Stimulated activated CD4-positive, alpha-beta T cell treated with anti-CD3 and anti-CD28 coated beads, Interleukin-1b, Interleukin-23, amount 100 ng/mL, for 4 hours (primary cell): ENCODE measurements at regions not wholly inside any gene's neighbourhood (a gene's known extent, or its start where the extent isn't known, plus 50 kb on each side); places are given as distances from the start of the nearest gene placed in this dataset.
A peak's percentile ranks its signal among the peaks of the same experiment; 100 is the strongest.
"Not testable (repeated sequence)": the region's sequence is repeated elsewhere in the genome, so short reads cannot be mapped to it uniquely, and the experiment has no call there.

Experiments used
- DNase-seq, 2 donors: peaks; one replicate each; pipeline ENCODE4 v3.0.0-alpha.2; 2020; ENCODE audit warnings: low read depth in 2 of 2

GRCh38 chr7:149714081-149714909 is 59.1 kb downstream of the ZNF467 start:
- DNase-seq: peak; percentile 96 to 98

- no peak for DNase-seq
These were observed 59.7 kb downstream of the ZNF467 start for GRCh38 chr7:149713731-149714068.

GRCh38 chr7:149713061-149713730 is 60.2 kb downstream of the ZNF467 start:
- no peak for DNase-seq

- DNase-seq: no peak
These were observed 65.4 kb downstream of the ZNF467 start for GRCh38 chr7:149708026-149708425.

GRCh38 chr7:149707448-149707886 is 65.9 kb downstream of the ZNF467 start:
- no peak for DNase-seq

GRCh38 chr7:149706398-149706797 is 67.0 kb downstream of the ZNF467 start:
- DNase-seq: no peak

GRCh38 chr7:149704507-149704906 is 68.9 kb downstream of the ZNF467 start:
- no peak for DNase-seq

- DNase-seq: no peak
These were observed 70.2 kb downstream of the ZNF467 start for GRCh38 chr7:149703044-149703650.

GRCh38 chr7:149701495-149702240 is 71.7 kb downstream of the ZNF467 start:
- no peak for DNase-seq

- DNase-seq: not testable (repeated sequence)
These were observed 75.6 kb downstream of the ZNF467 start for GRCh38 chr7:149697767-149698166.

- no peak for DNase-seq
These were observed 77.1 kb downstream of the ZNF467 start for GRCh38 chr7:149696280-149696679.

- DNase-seq: no peak
These were observed 80.8 kb downstream of the ZNF467 start for GRCh38 chr7:149692557-149692982.

GRCh38 chr7:149692056-149692455 is 81.3 kb downstream of the ZNF467 start:
- no peak for DNase-seq

- no peak for DNase-seq
These were observed 82.5 kb downstream of the ZNF467 start for GRCh38 chr7:149690688-149691446.

GRCh38 chr7:149689291-149689721 is 84.1 kb downstream of the ZNF467 start:
- DNase-seq: no peak

- DNase-seq: no peak
These were observed 84.6 kb downstream of the ZNF467 start for GRCh38 chr7:149688836-149689235.

GRCh38 chr7:149687820-149688219 is 85.6 kb downstream of the ZNF467 start:
- not testable (repeated sequence) for DNase-seq

GRCh38 chr7:149686449-149686848 is 86.9 kb downstream of the ZNF467 start:
- DNase-seq: no peak

- no peak for DNase-seq
These were observed 87.4 kb downstream of the ZNF467 start for GRCh38 chr7:149686011-149686410.

GRCh38 chr7:149685455-149685854 is 87.9 kb downstream of the ZNF467 start:
- no peak for DNase-seq

- no peak for DNase-seq
These were observed 89.5 kb downstream of the ZNF467 start for GRCh38 chr7:149683898-149684297.
